Neural cell (in vitro differentiated cells): ENCODE measurements at regions not wholly inside any gene's neighbourhood (a gene's known extent, or its start where the extent isn't known, plus 50 kb on each side); places are given as distances from the start of the nearest gene placed in this dataset.

Experiments
- H2AFZ ChIP-seq: fragments of 200-600, 300-800 bp; sonication (generic), shearing (Covaris generic); 2 replicates; pipeline ENCODE4 v1.6.0; 2014; ENCODE audit warnings: low read depth, mild to moderate bottlenecking, antibody characterized with exemption, low read length, moderate library complexity
- H3F3A ChIP-seq: fragments of 200-600 bp; shearing (Covaris generic); 2 replicates; pipeline ENCODE4 v1.6.1; 2016; ENCODE audit warnings: mild to moderate bottlenecking, moderate library complexity, mixed read lengths, antibody characterized with exemption, low read length; ENCODE audit not compliant: insufficient read depth, poor library complexity, severe bottlenecking
- H3K27ac ChIP-seq: fragments of 200-600, 300-800 bp; sonication (generic), shearing (Covaris generic); 2 replicates; pipeline ENCODE4 v1.5.1; 2014; ENCODE audit warnings: mild to moderate bottlenecking, low read length, moderate library complexity
- H3K27me3 ChIP-seq: fragments of 300-800, 200-600 bp; sonication (generic), shearing (Covaris generic); 2 replicates; pipeline ENCODE4 v1.6.0; 2014; ENCODE audit warnings: mild to moderate bottlenecking, low read depth, low read length, moderate library complexity; ENCODE audit not compliant: insufficient read depth
- H3K36me3 ChIP-seq: fragments of 300-800, 200-600 bp; sonication (generic), shearing (Covaris generic); 2 replicates; pipeline ENCODE4 v1.5.1; 2014; ENCODE audit warnings: mild to moderate bottlenecking, antibody characterized with exemption, low read length, moderate library complexity; ENCODE audit not compliant: insufficient read depth
- H3K4me2 ChIP-seq: fragments of 300-800, 200-600 bp; sonication (generic), shearing (Covaris generic); 2 replicates; pipeline ENCODE4 v1.6.0; 2014; ENCODE audit warnings: mild to moderate bottlenecking, low read length
- H3K4me3 ChIP-seq: fragments of 300-800, 200-600 bp; sonication (generic), shearing (Covaris generic); 2 replicates; pipeline ENCODE4 v1.5.1; 2014; ENCODE audit warnings: mild to moderate bottlenecking, low read length, moderate library complexity
- H3K79me2 ChIP-seq: fragments of 200-600 bp; shearing (Covaris generic); replicated peaks from 2 replicates; pipeline ENCODE4 v1.6.0; 2014; ENCODE audit warnings: mild to moderate bottlenecking, low read length, moderate library complexity; ENCODE audit not compliant: insufficient read depth
- H3K9ac ChIP-seq: fragments of 300-800, 200-600 bp; sonication (generic), shearing (Covaris generic); 2 replicates; pipeline ENCODE4 v1.6.1; 2016; ENCODE audit warnings: mild to moderate bottlenecking, low read length, mixed read lengths
- H3K9me2 ChIP-seq: fragments of 200-600 bp; shearing (Covaris generic); 2 replicates; pipeline ENCODE4 v1.6.1; 2016; ENCODE audit warnings: mild to moderate bottlenecking, low read length, mixed read lengths; ENCODE audit not compliant: insufficient read depth
- H3K9me3 ChIP-seq: fragments of 200-600, 300-800 bp; sonication (generic), shearing (Covaris generic); 2 replicates; pipeline ENCODE4 v1.6.1; 2016; ENCODE audit warnings: mild to moderate bottlenecking, mixed run types, low read length, moderate library complexity, mixed read lengths
- H4K20me1 ChIP-seq: fragments of 200-600 bp; shearing (Covaris generic); 2 replicates; pipeline ENCODE4 v1.6.1; 2016; ENCODE audit warnings: mild to moderate bottlenecking, mixed run types; ENCODE audit not compliant: insufficient read depth
- EP300 ChIP-seq: fragments of 450-650 bp; conservative IDR thresholded peaks from 2 replicates; pipeline ENCODE4 v1.6.1; 2014; ENCODE audit warnings: antibody characterized with exemption, mild to moderate bottlenecking, moderate library complexity; ENCODE audit not compliant: poor library complexity, severe bottlenecking
- EZH2 ChIP-seq: fragments of 200-600, 300-800 bp; shearing (Covaris generic), sonication (generic); IDR thresholded peaks from 2 replicates; pipeline ENCODE4 v1.6.1; 2014; ENCODE audit warnings: antibody characterized with exemption, low read length, borderline replicate concordance, mild to moderate bottlenecking; ENCODE audit not compliant: insufficient read depth, poor library complexity, severe bottlenecking
- MXI1 ChIP-seq: fragments of 450-650 bp; conservative IDR thresholded peaks from 2 replicates; pipeline ENCODE4 v1.6.1; 2014; ENCODE audit warnings: antibody characterized with exemption, mild to moderate bottlenecking; ENCODE audit not compliant: poor library complexity, severe bottlenecking
- POLR2AphosphoS5 ChIP-seq: IDR thresholded peaks from 2 replicates; pipeline ENCODE4 v1.6.1; 2012
- RAD21 ChIP-seq: fragments of 450-650 bp; conservative IDR thresholded peaks from 2 replicates; pipeline ENCODE4 v1.6.1; 2014; ENCODE audit warnings: antibody characterized with exemption, mild to moderate bottlenecking, moderate library complexity
- SMC3 ChIP-seq: fragments of 450-650 bp; conservative IDR thresholded peaks from 2 replicates; pipeline ENCODE4 v1.6.1; 2014; ENCODE audit warnings: antibody characterized with exemption, mild to moderate bottlenecking, moderate library complexity; ENCODE audit not compliant: poor library complexity
- TAF1 ChIP-seq: IDR thresholded peaks from 2 replicates; pipeline ENCODE4 v1.6.1; 2012; ENCODE audit warnings: low read depth
- TF ChIP-seq, protein P1 (sequence below): fragments of 450-650 bp; IDR thresholded peaks from 2 replicates; pipeline ENCODE4 v1.5.1; 2014; ENCODE audit warnings: antibody characterized with exemption, mild to moderate bottlenecking, moderate library complexity; ENCODE audit not compliant: poor library complexity, severe bottlenecking
- TF ChIP-seq, protein P2 (sequence below): IDR thresholded peaks from 2 replicates; pipeline ENCODE4 v1.6.1; 2012; ENCODE audit warnings: borderline replicate concordance

DNA sequence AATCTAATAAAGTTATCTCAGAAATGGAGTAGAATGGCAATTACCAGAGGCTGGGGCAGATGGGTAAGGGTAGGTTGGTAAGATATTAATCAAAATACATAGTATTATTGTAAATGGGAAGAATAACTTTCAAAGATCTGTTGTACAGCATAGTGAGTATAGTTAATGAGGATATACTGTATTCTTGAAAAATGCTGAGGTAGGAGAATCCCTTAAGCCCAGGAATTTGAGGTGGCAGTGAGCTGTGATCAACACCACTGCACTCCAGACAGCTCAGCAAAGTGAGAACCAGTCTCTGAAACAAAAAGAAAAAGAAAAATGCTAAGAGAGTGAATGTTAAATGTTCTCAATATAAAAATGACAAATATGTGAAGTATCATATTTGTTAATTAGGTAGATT lies 1033.7 kb downstream of the KCNT2 start:
- no peak for TF ChIP-seq RAD21
- Histone ChIP-seq H3F3A (no peaks in the 10 kb centered on the region), H3K9me2 (no peaks in the 10 kb centered on the region), H3K27ac (no peak overlapping the region), H4K20me1 (no peaks in the 10 kb centered on the region), H3K79me2 (no peaks in the 10 kb centered on the region), H3K4me3 (no peak overlapping the region), H2AFZ (no peak overlapping the region), H3K27me3 (no peaks in the 10 kb centered on the region), H3K4me2 (no peak overlapping the region), H3K9ac (no peak overlapping the region), H3K9me3 (no peaks in the 10 kb centered on the region), H3K36me3 (no peaks in the 10 kb centered on the region)

DNA sequence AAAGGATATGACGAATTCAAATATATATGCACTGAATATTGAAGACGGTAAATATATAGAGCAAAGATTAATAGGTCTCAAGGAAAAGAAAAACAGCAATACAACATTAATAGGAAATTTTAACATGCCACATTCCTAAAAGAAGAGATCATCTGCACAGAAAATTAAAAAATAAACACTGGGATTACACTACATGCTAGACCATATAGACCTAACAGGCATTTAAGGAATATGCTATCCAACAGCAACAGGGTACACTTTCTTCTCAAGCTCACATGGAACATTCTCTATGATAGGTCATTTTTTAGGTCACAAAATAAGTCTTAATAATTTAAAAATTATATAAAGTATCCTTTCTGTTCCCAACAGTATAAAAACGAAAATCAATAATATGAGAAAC lies 1038.3 kb downstream of the KCNT2 start:
- no peak overlapping the region for H2AFZ ChIP-seq
- H4K20me1 ChIP-seq = no peaks in the 10 kb centered on the region
- no peaks in the 10 kb centered on the region for H3K79me2 ChIP-seq
- no peak overlapping the region for H3K27ac ChIP-seq
- H3K36me3 ChIP-seq = no peaks in the 10 kb centered on the region
- no peak overlapping the region for H3K9ac ChIP-seq
- H3F3A ChIP-seq = no peaks in the 10 kb centered on the region
- TF ChIP-seq RAD21 (no peak), EP300 (no peak), SMC3 (no peak), TAF1 (no peak), MXI1 (no peak), EZH2 (no peak), POLR2AphosphoS5 (no peak)
- TF ChIP-seq, protein P1, sequence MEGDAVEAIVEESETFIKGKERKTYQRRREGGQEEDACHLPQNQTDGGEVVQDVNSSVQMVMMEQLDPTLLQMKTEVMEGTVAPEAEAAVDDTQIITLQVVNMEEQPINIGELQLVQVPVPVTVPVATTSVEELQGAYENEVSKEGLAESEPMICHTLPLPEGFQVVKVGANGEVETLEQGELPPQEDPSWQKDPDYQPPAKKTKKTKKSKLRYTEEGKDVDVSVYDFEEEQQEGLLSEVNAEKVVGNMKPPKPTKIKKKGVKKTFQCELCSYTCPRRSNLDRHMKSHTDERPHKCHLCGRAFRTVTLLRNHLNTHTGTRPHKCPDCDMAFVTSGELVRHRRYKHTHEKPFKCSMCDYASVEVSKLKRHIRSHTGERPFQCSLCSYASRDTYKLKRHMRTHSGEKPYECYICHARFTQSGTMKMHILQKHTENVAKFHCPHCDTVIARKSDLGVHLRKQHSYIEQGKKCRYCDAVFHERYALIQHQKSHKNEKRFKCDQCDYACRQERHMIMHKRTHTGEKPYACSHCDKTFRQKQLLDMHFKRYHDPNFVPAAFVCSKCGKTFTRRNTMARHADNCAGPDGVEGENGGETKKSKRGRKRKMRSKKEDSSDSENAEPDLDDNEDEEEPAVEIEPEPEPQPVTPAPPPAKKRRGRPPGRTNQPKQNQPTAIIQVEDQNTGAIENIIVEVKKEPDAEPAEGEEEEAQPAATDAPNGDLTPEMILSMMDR = no peak
- TF ChIP-seq, protein P2, sequence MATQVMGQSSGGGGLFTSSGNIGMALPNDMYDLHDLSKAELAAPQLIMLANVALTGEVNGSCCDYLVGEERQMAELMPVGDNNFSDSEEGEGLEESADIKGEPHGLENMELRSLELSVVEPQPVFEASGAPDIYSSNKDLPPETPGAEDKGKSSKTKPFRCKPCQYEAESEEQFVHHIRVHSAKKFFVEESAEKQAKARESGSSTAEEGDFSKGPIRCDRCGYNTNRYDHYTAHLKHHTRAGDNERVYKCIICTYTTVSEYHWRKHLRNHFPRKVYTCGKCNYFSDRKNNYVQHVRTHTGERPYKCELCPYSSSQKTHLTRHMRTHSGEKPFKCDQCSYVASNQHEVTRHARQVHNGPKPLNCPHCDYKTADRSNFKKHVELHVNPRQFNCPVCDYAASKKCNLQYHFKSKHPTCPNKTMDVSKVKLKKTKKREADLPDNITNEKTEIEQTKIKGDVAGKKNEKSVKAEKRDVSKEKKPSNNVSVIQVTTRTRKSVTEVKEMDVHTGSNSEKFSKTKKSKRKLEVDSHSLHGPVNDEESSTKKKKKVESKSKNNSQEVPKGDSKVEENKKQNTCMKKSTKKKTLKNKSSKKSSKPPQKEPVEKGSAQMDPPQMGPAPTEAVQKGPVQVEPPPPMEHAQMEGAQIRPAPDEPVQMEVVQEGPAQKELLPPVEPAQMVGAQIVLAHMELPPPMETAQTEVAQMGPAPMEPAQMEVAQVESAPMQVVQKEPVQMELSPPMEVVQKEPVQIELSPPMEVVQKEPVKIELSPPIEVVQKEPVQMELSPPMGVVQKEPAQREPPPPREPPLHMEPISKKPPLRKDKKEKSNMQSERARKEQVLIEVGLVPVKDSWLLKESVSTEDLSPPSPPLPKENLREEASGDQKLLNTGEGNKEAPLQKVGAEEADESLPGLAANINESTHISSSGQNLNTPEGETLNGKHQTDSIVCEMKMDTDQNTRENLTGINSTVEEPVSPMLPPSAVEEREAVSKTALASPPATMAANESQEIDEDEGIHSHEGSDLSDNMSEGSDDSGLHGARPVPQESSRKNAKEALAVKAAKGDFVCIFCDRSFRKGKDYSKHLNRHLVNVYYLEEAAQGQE = no peak
- H3K9me2 ChIP-seq = no peaks in the 10 kb centered on the region
- H3K27me3 ChIP-seq = no peaks in the 10 kb centered on the region
- H3K4me3 ChIP-seq = no peak overlapping the region
- no peak overlapping the region for H3K4me2 ChIP-seq
- H3K9me3 ChIP-seq = no peaks in the 10 kb centered on the region

DNA sequence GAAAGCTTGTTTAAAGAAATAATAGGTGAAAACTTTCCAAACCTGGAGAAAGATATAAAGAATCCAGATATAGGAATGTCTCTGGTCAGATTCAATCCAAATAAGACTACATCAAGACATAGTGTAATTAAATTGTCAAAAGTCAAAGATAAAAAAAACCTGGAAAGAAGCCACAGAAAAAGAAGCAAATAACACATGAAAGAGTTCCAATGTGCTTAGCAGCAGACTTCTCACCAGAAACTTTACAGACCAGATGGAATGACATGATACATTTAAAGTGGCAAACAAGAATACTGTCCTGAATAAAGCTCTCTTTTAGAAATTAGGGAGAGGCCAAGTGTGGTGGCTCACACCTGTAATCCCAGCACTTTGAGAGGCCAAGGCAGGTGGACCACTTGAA lies 1039.9 kb downstream of the KCNT2 start:
- H3K9ac ChIP-seq = no peak overlapping the region
- no peak overlapping the region for H3K4me2 ChIP-seq
- H4K20me1 ChIP-seq = no peaks in the 10 kb centered on the region
- H3K9me2 ChIP-seq = no peaks in the 10 kb centered on the region
- no peaks in the 10 kb centered on the region for H3K9me3 ChIP-seq
- H3K4me3 ChIP-seq = no peak overlapping the region
- no peaks in the 10 kb centered on the region for H3K27me3 ChIP-seq
- no peaks in the 10 kb centered on the region for H3K36me3 ChIP-seq
- H3K79me2 ChIP-seq = no peaks in the 10 kb centered on the region
- no peak overlapping the region for H2AFZ ChIP-seq
- TF ChIP-seq MXI1 = no peak
- no peak for TF ChIP-seq EZH2
- no peak for TF ChIP-seq EP300
- TF ChIP-seq, protein P2 = no peak
- TF ChIP-seq POLR2AphosphoS5 = no peak
- no peak for TF ChIP-seq RAD21
- TF ChIP-seq TAF1 = no peak
- TF ChIP-seq, protein P1 = no peak
- no peak for TF ChIP-seq SMC3
- no peaks in the 10 kb centered on the region for H3F3A ChIP-seq
- H3K27ac ChIP-seq = no peak overlapping the region
